Cardiac muscle cell (in vitro differentiated cells and primary cell): ENCODE measurements at regions not wholly inside any gene's neighbourhood (a gene's known extent, or its start where the extent isn't known, plus 50 kb on each side); places are given as distances from the start of the nearest gene placed in this dataset.
A peak's percentile ranks its signal among the peaks of the same experiment; 100 is the strongest.

Experiments used
- DNase-seq, 2 donors: peaks; one replicate each; pipeline versions ENCODE4 v3.0.0 to v3.0.0-alpha.2; 2010 to 2017; ENCODE audit warnings: low read depth in 1 of 2, low spot score in 1 of 2
- H3K27ac ChIP-seq: fragments of 200-600 bp; sonication (generic); 2 replicates; pipeline ENCODE4 v1.5.1; 2016
- H3K27me3 ChIP-seq: fragments of 200-600 bp; sonication (generic); 2 replicates; pipeline ENCODE4 v1.6.0; 2016; ENCODE audit warnings: control low read depth
- H3K36me3 ChIP-seq: fragments of 200-600 bp; sonication (generic); 2 replicates; pipeline ENCODE4 v1.5.1; 2016; ENCODE audit warnings: control low read depth
- H3K4me1 ChIP-seq: fragments of 200-600 bp; sonication (generic); 2 replicates; pipeline ENCODE4 v1.8.1; 2017; ENCODE audit warnings: low read depth, mild to moderate bottlenecking, mixed run types
- H3K4me3 ChIP-seq: fragments of 200-600 bp; sonication (generic); 2 replicates; pipeline ENCODE4 v1.5.1; 2016; ENCODE audit warnings: mild to moderate bottlenecking
- H3K9me3 ChIP-seq: fragments of 200-600 bp; sonication (generic); 2 replicates; pipeline ENCODE4 v1.5.1; 2017; ENCODE audit warnings: low read depth, mild to moderate bottlenecking, control low read depth
- CTCF ChIP-seq: IDR thresholded peaks from 2 replicates; pipeline ENCODE4 v1.5.1; 2012; ENCODE audit warnings: low read depth, mild to moderate bottlenecking, low read length

GRCh38 chr6:12450467-12450866 lies 160.3 kb downstream of the EDN1 start:
- Histone ChIP-seq H3K36me3 (no peaks in the 10 kb centered on the region), H3K9me3 (no peaks in the 10 kb centered on the region)

GRCh38 chr6:12456343-12456742 lies 166.2 kb downstream of the EDN1 start:
- no peak for DNase-seq
- no peaks in the 10 kb centered on the region for H3K36me3 ChIP-seq
- H3K27ac ChIP-seq = no peak overlapping the region
- no peaks in the 10 kb centered on the region for H3K27me3 ChIP-seq
- TF ChIP-seq CTCF = no peak
- no peaks in the 10 kb centered on the region for H3K9me3 ChIP-seq
- H3K4me1 ChIP-seq = no peaks in the 10 kb centered on the region
- H3K4me3 ChIP-seq = no peak overlapping the region

More at GRCh38 chr6:12450467-12450866, 160.3 kb downstream of the EDN1 start:
- no peaks in the 10 kb centered on the region for H3K4me1 ChIP-seq
- no peaks in the 10 kb centered on the region for H3K27me3 ChIP-seq
- no peak overlapping the region for H3K4me3 ChIP-seq
- no peak for TF ChIP-seq CTCF
- no peak overlapping the region for H3K27ac ChIP-seq
- no peak for DNase-seq

GRCh38 chr6:12457094-12457493 lies 166.9 kb downstream of the EDN1 start:
- H3K4me3 ChIP-seq = no peak overlapping the region
- H3K27ac ChIP-seq = no peak overlapping the region
- TF ChIP-seq CTCF = no peak
- H3K4me1 ChIP-seq = no peaks in the 10 kb centered on the region
- no peaks in the 10 kb centered on the region for H3K27me3 ChIP-seq
- DNase-seq = no peak
- H3K36me3 ChIP-seq = no peaks in the 10 kb centered on the region
- H3K9me3 ChIP-seq = no peaks in the 10 kb centered on the region

DNA sequence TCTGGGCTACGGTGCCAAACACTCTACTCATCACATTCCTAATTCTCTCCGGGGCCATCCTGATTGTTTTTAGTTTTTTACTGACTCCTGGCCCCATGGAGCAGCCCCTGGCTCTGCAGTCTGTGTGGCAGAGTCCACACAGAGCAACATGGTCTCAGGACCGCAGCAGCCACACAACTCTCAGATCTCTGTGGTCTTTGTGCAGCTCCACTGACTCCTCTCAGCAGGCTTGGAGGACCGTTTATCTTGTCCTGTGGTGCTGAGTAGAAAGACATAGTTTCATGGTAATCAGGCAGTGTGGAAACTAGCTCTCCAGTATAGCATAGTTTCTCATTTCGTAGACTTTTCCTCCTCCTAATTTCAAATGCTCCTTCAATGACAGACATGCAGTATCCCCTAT lies 168.4 kb downstream of the EDN1 start:
- Histone ChIP-seq H3K27me3 (no peaks in the 10 kb centered on the region), H3K4me1 (no peaks in the 10 kb centered on the region), H3K27ac (no peak overlapping the region), H3K4me3 (no peak overlapping the region), H3K9me3 (no peaks in the 10 kb centered on the region), H3K36me3 (no peaks in the 10 kb centered on the region)
- no peak for TF ChIP-seq CTCF
- no peak for DNase-seq

DNA sequence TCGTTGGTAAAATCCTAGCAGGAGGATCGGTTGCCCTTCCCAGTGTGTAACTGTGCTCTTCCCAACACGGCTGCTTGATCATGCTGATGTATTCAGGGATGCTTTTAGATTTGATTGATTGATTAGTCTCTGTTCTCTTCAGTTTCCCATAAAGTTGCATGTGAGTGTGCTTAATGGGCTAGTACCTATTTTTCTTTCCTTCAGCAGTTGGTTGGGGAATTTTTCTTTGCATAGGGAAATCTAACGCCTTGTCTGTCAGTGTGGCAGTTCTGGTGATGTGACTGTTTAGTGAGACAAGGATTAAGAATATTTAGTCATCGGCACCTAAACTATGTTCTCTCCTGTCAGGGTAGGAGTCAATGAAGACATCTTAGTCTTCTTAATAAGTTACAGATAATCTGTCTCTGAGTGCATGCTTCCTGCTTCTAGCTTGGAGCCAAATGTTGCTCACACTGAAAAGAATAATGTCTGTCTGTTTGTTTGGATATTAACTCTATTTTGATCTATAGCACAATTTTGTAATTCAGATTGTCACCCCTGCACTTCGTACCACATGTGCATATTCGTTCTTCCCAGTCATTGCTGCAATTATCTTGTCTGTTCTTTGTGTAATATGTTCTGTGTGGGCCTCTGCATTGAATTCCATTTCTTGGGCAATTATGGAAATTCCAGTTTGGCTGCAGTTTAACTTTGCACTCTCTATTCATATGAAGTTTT lies 169.9 kb downstream of the EDN1 start:
- Histone ChIP-seq H3K27me3 (no peaks in the 10 kb centered on the region), H3K4me1 (no peaks in the 10 kb centered on the region), H3K36me3 (no peaks in the 10 kb centered on the region), H3K4me3 (no peak overlapping the region), H3K27ac (no peak overlapping the region), H3K9me3 (no peaks in the 10 kb centered on the region)
- TF ChIP-seq CTCF = no peak
- peak in 1 of 2 donors; percentile 36 for DNase-seq
